K562 (cell line): ENCODE measurements at regions not wholly inside any gene's neighbourhood (a gene's known extent, or its start where the extent isn't known, plus 50 kb on each side); places are given as distances from the start of the nearest gene placed in this dataset.

Experiments
- ATAC-seq: fragments of 200-7000 bp; cut with Tn5 transposase; 3 replicates; pipeline ENCODE4 v1.9.1; 2020; ENCODE audit warnings: moderate library complexity
- BruUV-seq: library from RNA; stranded (reverse); fragments of 400-500 nt; replicated peaks from 2 replicates; lab custom pipeline; 2021; lab: Mats Ljungman, UMichigan
- CTCF ChIA-PET: fragments of 300-600 bp; formaldehyde crosslinking; extraction: SDS; loops from one replicate; lab custom pipeline; 2021; ENCODE audit warnings: low intra/inter-chr PET ratio; lab: Yijun Ruan, JAX
- POLR2A ChIA-PET: fragments of 300-600, 350-650 bp; sonication (Branson Sonifier 250); formaldehyde crosslinking; extraction: SDS; loops from one replicate; lab custom pipeline; 2021; ENCODE audit warnings: antibody characterized with exemption, inconsistent platforms; lab: Yijun Ruan, JAX
- DNase-seq, 4 experiments: peaks; one replicate each; pipeline versions ENCODE4 v3.0.0 to v3.0.0-alpha.2; 2011 to 2018; ENCODE audit warnings: low spot score in 3 of 4, mixed read lengths in 3 of 4; ENCODE audit errors: extremely low read depth in 1 of 4
- FAIRE-seq: peaks from 2 replicates; lab custom pipeline; 2011; peaks lifted over from hg19 to GRCh38; lab: Jason Lieb, UNC
- H2AFZ ChIP-seq: 2 replicates; pipeline ENCODE4 v1.6.0; 2011; ENCODE audit warnings: low read depth, low read length, control low read depth, inconsistent platforms
- H3K27ac ChIP-seq: fragments of 200-600 bp; 3 replicates; pipeline ENCODE4 v1.8.0; 2011; ENCODE audit warnings: low read depth, mild to moderate bottlenecking, control low read depth, inconsistent platforms, low read length, moderate library complexity, mixed read lengths; ENCODE audit errors: extremely low read depth
- H3K27me3 ChIP-seq, 2 experiments: fragments of 300-600 bp in 1 of 2; 2 replicates in 1 of 2; 3 replicates in 1 of 2; pipeline versions ENCODE4 v1.6.0 to v1.8.0; 2011; ENCODE audit warnings: inconsistent platforms in 2 of 2, low read length in 2 of 2, mild to moderate bottlenecking in 1 of 2, mixed read lengths in 1 of 2, moderate library complexity in 1 of 2; ENCODE audit not compliant: control insufficient read depth in 2 of 2, insufficient read depth in 2 of 2
- H3K36me3 ChIP-seq: fragments of 300-600 bp; 3 replicates; pipeline ENCODE4 v1.8.0; 2011; ENCODE audit warnings: mild to moderate bottlenecking, low read length, inconsistent platforms; ENCODE audit not compliant: control insufficient read depth, insufficient read depth
- H3K4me1 ChIP-seq, 2 experiments: fragments of 200-600 bp in 1 of 2; replicated peaks in 1 of 2; 2 replicates in 1 of 2; 3 replicates in 1 of 2; pipeline versions ENCODE4 v1.5.1 to v1.8.0; 2011; ENCODE audit warnings: inconsistent platforms in 2 of 2, low read length in 2 of 2, mild to moderate bottlenecking in 1 of 2, mixed read lengths in 1 of 2, moderate library complexity in 1 of 2; ENCODE audit not compliant: control insufficient read depth in 2 of 2, insufficient read depth in 2 of 2
- H3K4me2 ChIP-seq: 2 replicates; pipeline ENCODE4 v1.6.1; 2011; ENCODE audit warnings: low read length, control low read depth, inconsistent platforms, mixed read lengths; ENCODE audit not compliant: insufficient read depth
- H3K4me3 ChIP-seq: fragments of 200-600 bp; sonication (generic), shearing (Covaris generic); 2 replicates; pipeline ENCODE4 v1.5.1; 2016; ENCODE audit warnings: control low read depth, inconsistent platforms
- H3K79me2 ChIP-seq: fragments of 200-600 bp; 3 replicates; pipeline ENCODE4 v1.8.0; 2011; ENCODE audit warnings: low read length, inconsistent platforms; ENCODE audit not compliant: control insufficient read depth, insufficient read depth
- H3K9ac ChIP-seq, 2 experiments: 2 replicates each; pipeline versions ENCODE4 v1.6.0 to v1.6.1; 2011; ENCODE audit warnings: low read depth in 2 of 2, low read length in 2 of 2, control low read depth in 1 of 2, inconsistent platforms in 1 of 2, mild to moderate bottlenecking in 1 of 2, mixed read lengths in 1 of 2; ENCODE audit not compliant: insufficient read depth in 1 of 2
- H3K9me1 ChIP-seq: one replicate; pipeline ENCODE4 v1.6.0; 2011; ENCODE audit warnings: inconsistent platforms, mild to moderate bottlenecking, low read length, moderate library complexity; ENCODE audit not compliant: control insufficient read depth, insufficient read depth
- H3K9me3 ChIP-seq: replicated peaks from 2 replicates; pipeline ENCODE4 v1.5.1; 2011; ENCODE audit warnings: low read depth, low read length, inconsistent platforms; ENCODE audit not compliant: control insufficient read depth, insufficient read depth
- H4K20me1 ChIP-seq: replicated peaks from 2 replicates; pipeline ENCODE4 v1.6.1; 2011; ENCODE audit warnings: low read length, inconsistent platforms, mixed read lengths; ENCODE audit not compliant: control insufficient read depth, insufficient read depth
- BRF2 ChIP-seq: IDR thresholded peaks from 3 replicates; pipeline ENCODE4 v1.6.1; 2011; ENCODE audit warnings: borderline replicate concordance, mild to moderate bottlenecking; ENCODE audit not compliant: insufficient read length, insufficient read depth
- CBX8 ChIP-seq: fragments of 200-600 bp; sonication (generic); IDR thresholded peaks from 2 replicates; pipeline ENCODE4 v1.6.1; 2012; ENCODE audit warnings: borderline replicate concordance, mixed run types, low read depth, mild to moderate bottlenecking, moderate library complexity, mixed read lengths, low read length, control low read depth, inconsistent platforms; ENCODE audit not compliant: poor library complexity, severe bottlenecking; ENCODE audit errors: extremely low read depth
- CCAR2 ChIP-seq: fragments of 200-400 bp; formaldehyde crosslinking; IDR thresholded peaks from 2 replicates; pipeline ENCODE4 v1.6.1; 2017; ENCODE audit warnings: mild to moderate bottlenecking, low read depth, low read length
- CXXC5 ChIP-seq: fragments of 250-450 bp; sonication (Bioruptor Pico); IDR thresholded peaks from 2 replicates; pipeline ENCODE4 v1.8.0; 2022; ENCODE audit warnings: inconsistent platforms, mild to moderate bottlenecking, moderate library complexity
- EP400 ChIP-seq: fragments of 450-650 bp; IDR thresholded peaks from 2 replicates; pipeline ENCODE4 v1.6.1; 2017; ENCODE audit warnings: antibody characterized with exemption, mild to moderate bottlenecking, moderate library complexity
- FOS ChIP-seq: IDR thresholded peaks from 3 replicates; pipeline ENCODE4 v1.6.1; 2011; ENCODE audit not compliant: insufficient read length; ENCODE audit errors: extremely low read depth
- HDAC3 ChIP-seq: fragments of 450-650 bp; IDR thresholded peaks from 2 replicates; pipeline ENCODE4 v1.6.1; 2018; ENCODE audit warnings: borderline replicate concordance, mild to moderate bottlenecking, moderate library complexity; ENCODE audit not compliant: partially characterized antibody
- HMGN3 ChIP-seq: IDR thresholded peaks from 2 replicates; pipeline ENCODE4 v1.6.1; 2011; ENCODE audit warnings: borderline replicate concordance, low read depth, mild to moderate bottlenecking, mixed read lengths, low read length; ENCODE audit not compliant: insufficient read length; ENCODE audit errors: extremely low read depth
- JUNB ChIP-seq: fragments of 450-650 bp; formaldehyde crosslinking; conservative IDR thresholded peaks from 2 replicates; pipeline ENCODE4 v1.4.0; 2020; ENCODE audit warnings: mild to moderate bottlenecking
- NCOA1 ChIP-seq: fragments of 450-650 bp; IDR thresholded peaks from 2 replicates; pipeline ENCODE4 v1.6.1; 2016; ENCODE audit warnings: low read depth
- NR1H2 ChIP-seq: sonication (generic); formaldehyde crosslinking; IDR thresholded peaks from 2 replicates; pipeline ENCODE4 v1.4.0; 2020; ENCODE audit warnings: mild to moderate bottlenecking, missing genetic modification reagents
- SAFB ChIP-seq: fragments of 200-400 bp; formaldehyde crosslinking; IDR thresholded peaks from 2 replicates; pipeline ENCODE4 v1.6.1; 2017; ENCODE audit warnings: low read depth, low read length, borderline replicate concordance
- SPI1 ChIP-seq: IDR thresholded peaks from 2 replicates; pipeline ENCODE4 v1.6.1; 2011; ENCODE audit warnings: low read depth, low read length, control low read depth, borderline replicate concordance
- TAF9B ChIP-seq: fragments of 450-650 bp; IDR thresholded peaks from 2 replicates; pipeline ENCODE4 v1.6.1; 2018; ENCODE audit warnings: mild to moderate bottlenecking; ENCODE audit not compliant: partially characterized antibody
- ZEB2 ChIP-seq: fragments of 450-650 bp; IDR thresholded peaks from 2 replicates; pipeline ENCODE4 v1.6.1; 2016
- ZKSCAN3 ChIP-seq: fragments of 250-450 bp; sonication (Bioruptor Pico); IDR thresholded peaks from 2 replicates; pipeline ENCODE4 v1.4.0; 2020
- ZNF57 ChIP-seq: fragments of 450-650 bp; formaldehyde crosslinking; IDR thresholded peaks from 2 replicates; pipeline ENCODE4 v1.4.0; 2020; ENCODE audit warnings: mild to moderate bottlenecking, moderate library complexity
- in situ Hi-C: fragments of 300-500 bp; cut with MboI; formaldehyde crosslinking; loops from 4 replicates; pipeline ENCODE4 v1.15.0; 2018; ENCODE audit warnings: inconsistent platforms, mixed read lengths
- intact Hi-C: fragments of 100-400 bp; cut with micrococcal nuclease; formaldehyde crosslinking; loops from 2 replicates; pipeline ENCODE4 v1.14.2; 2022
- TF ChIP-seq, protein P1 (sequence below): fragments of 450-650 bp; IDR thresholded peaks from 2 replicates; pipeline ENCODE4 v1.7.0; 2016; ENCODE audit warnings: borderline replicate concordance
- TF ChIP-seq, protein P2 (sequence below): sonication (generic); formaldehyde crosslinking; IDR thresholded peaks from 2 replicates; pipeline ENCODE4 v1.8.0; 2022; ENCODE audit warnings: mild to moderate bottlenecking, missing genetic modification reagents

DNA sequence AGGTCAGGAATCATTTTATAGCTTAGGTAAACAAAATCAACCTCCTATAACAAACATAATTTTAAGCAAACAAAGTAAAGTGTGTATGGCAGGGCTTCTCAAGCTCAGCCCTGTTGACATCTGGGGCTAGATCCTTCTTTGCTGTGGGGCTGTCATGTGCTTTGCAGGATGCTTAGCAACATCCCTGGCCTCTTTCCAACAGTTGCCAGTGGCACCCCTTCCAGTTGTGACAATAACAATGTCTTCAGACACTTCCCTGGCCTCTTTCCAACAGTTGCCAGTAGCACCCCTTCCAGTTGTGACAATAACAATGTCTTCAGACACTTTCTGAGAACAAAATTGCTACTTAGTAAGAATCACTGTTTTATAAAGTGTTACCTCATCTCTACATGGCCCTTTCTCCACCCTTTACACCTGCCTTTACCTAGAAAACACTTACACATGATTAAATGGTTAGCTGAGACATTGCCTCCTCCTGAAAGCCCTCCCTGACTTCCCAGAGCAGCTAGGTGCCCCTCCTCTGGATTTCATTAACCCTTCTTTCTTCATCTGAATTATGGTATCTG, 194.0 kb upstream of the LMCD1 start:
- intact Hi-C loops (no loop called here), in situ Hi-C loops (no loop called here)
- H3K4me1 ChIP-seq = no peaks in the 10 kb centered on the region
- TF ChIP-seq SAFB (no peak), JUNB (CRISPR knock-in tag) (no peak), ZNF57 (CRISPR knock-in tag) (no peak), CXXC5 (no peak), NCOA1 (no peak), EP400 (no peak), SPI1 (no peak), CBX8 (no peak), HMGN3 (no peak), TAF9B (no peak), ZKSCAN3 (no peak), BRF2 (no peak), FOS (no peak), HDAC3 (no peak), ZEB2 (no peak), NR1H2 (CRISPR knock-in tag) (no peak), CCAR2 (no peak)
- TF ChIP-seq, protein P1, sequence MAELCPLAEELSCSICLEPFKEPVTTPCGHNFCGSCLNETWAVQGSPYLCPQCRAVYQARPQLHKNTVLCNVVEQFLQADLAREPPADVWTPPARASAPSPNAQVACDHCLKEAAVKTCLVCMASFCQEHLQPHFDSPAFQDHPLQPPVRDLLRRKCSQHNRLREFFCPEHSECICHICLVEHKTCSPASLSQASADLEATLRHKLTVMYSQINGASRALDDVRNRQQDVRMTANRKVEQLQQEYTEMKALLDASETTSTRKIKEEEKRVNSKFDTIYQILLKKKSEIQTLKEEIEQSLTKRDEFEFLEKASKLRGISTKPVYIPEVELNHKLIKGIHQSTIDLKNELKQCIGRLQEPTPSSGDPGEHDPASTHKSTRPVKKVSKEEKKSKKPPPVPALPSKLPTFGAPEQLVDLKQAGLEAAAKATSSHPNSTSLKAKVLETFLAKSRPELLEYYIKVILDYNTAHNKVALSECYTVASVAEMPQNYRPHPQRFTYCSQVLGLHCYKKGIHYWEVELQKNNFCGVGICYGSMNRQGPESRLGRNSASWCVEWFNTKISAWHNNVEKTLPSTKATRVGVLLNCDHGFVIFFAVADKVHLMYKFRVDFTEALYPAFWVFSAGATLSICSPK = no peak
- TF ChIP-seq, protein P2, sequence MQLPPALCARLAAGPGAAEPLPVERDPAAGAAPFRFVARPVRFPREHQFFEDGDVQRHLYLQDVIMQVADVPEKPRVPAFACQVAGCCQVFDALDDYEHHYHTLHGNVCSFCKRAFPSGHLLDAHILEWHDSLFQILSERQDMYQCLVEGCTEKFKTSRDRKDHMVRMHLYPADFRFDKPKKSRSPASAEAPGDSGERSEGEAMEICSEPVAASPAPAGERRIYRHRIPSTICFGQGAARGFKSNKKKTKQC (CRISPR knock-in tag) = no peak
- DNase-seq = no peak
- H3K27ac ChIP-seq = no peak overlapping the region
- no peaks in the 10 kb centered on the region for H3K79me2 ChIP-seq
- H3K9me3 ChIP-seq = no peaks in the 10 kb centered on the region; the same call in 1 of the 2 replicates
- FAIRE-seq = no peak
- H3K4me2 ChIP-seq = no peak overlapping the region
- H2AFZ ChIP-seq = no peak overlapping the region
- no peaks in the 10 kb centered on the region for H3K27me3 ChIP-seq
- H3K4me3 ChIP-seq = no peak overlapping the region
- H3K9me1 ChIP-seq = no peaks in the 10 kb centered on the region
- no TSS peak for BruUV-seq
- POLR2A ChIA-PET = no interaction called here
- no peaks in the 10 kb centered on the region for H3K36me3 ChIP-seq
- no peak overlapping the region for H3K9ac ChIP-seq
- ATAC-seq = no peak
- no peaks in the 10 kb centered on the region for H4K20me1 ChIP-seq
- CTCF ChIA-PET = no interaction called here
